Epithelial cell of proximal tubule (primary cell): ENCODE measurements at regions not wholly inside any gene's neighbourhood (a gene's known extent, or its start where the extent isn't known, plus 50 kb on each side); places are given as distances from the start of the nearest gene placed in this dataset.
"Not testable (repeated sequence)": the region's sequence is repeated elsewhere in the genome, so short reads cannot be mapped to it uniquely, and the experiment has no call there.

Experiments used
- DNase-seq: peaks from one replicate; pipeline ENCODE4 v3.0.0-alpha.2; 2011; ENCODE audit warnings: low read depth
- H3K4me3 ChIP-seq: 2 replicates; pipeline ENCODE4 v1.5.1; 2011; ENCODE audit warnings: low read depth, mild to moderate bottlenecking, low read length
- CTCF ChIP-seq: conservative IDR thresholded peaks from 2 replicates; pipeline ENCODE4 v1.5.1; 2012; ENCODE audit warnings: low read depth, mild to moderate bottlenecking, low read length

- DNase-seq = no peak
- no peak overlapping the region for H3K4me3 ChIP-seq
- TF ChIP-seq CTCF = no peak
Measured at GRCh38 chrX:150229481-150229880, 133.6 kb upstream of the MAMLD1 start.

GRCh38 chrX:150230952-150231351 is 132.2 kb upstream of the MAMLD1 start:
- not testable (repeated sequence) for H3K4me3 ChIP-seq, DNase-seq

GRCh38 chrX:150231368-150231767 is 131.7 kb upstream of the MAMLD1 start:
- not testable (repeated sequence) for DNase-seq

GRCh38 chrX:150232222-150232621 is 130.9 kb upstream of the MAMLD1 start:
- H3K4me3 ChIP-seq, DNase-seq: not testable (repeated sequence)

More at GRCh38 chrX:150231368-150231767, 131.7 kb upstream of the MAMLD1 start:
- not testable (repeated sequence) for H3K4me3 ChIP-seq

- no peak for DNase-seq
- no peak for TF ChIP-seq CTCF
- H3K4me3 ChIP-seq = no peak overlapping the region
Measured at GRCh38 chrX:150234126-150234525, 129.0 kb upstream of the MAMLD1 start.

DNA sequence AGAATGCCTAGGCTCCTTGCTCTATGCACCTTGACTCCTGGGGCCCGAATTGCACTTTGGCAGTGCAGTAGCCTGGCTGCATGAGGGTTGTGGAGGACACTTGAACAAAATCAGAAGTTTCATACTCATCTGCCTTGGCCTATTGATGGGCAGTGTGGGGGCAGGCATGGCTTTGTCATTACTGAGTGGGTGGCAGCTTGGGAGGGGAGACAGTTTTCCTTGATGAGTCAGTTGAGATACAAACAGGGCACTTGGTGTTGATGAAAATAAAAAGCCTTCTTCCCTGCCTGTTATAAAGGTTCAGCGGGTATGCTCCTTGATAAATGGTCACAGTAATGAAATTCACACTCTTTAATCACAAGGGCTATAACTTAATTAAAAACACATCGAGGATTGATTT is 126.8 kb upstream of the MAMLD1 start:
- no peak for TF ChIP-seq CTCF
- peak; percentile 1 for DNase-seq
- no peak overlapping the region for H3K4me3 ChIP-seq

- TF ChIP-seq CTCF = no peak
- no peak for DNase-seq
- no peak overlapping the region for H3K4me3 ChIP-seq
Measured at GRCh38 chrX:150238632-150239382, 124.3 kb upstream of the MAMLD1 start.

- H3K4me3 ChIP-seq = no peak overlapping the region
- no peak for TF ChIP-seq CTCF
- DNase-seq = no peak
Measured at GRCh38 chrX:150239946-150240642, 123.0 kb upstream of the MAMLD1 start.
